ENCODE measurements at regions not wholly inside any gene's neighbourhood (a gene's known extent, or its start where the extent isn't known, plus 50 kb on each side); places are given as distances from the start of the nearest gene placed in this dataset.

DNA sequence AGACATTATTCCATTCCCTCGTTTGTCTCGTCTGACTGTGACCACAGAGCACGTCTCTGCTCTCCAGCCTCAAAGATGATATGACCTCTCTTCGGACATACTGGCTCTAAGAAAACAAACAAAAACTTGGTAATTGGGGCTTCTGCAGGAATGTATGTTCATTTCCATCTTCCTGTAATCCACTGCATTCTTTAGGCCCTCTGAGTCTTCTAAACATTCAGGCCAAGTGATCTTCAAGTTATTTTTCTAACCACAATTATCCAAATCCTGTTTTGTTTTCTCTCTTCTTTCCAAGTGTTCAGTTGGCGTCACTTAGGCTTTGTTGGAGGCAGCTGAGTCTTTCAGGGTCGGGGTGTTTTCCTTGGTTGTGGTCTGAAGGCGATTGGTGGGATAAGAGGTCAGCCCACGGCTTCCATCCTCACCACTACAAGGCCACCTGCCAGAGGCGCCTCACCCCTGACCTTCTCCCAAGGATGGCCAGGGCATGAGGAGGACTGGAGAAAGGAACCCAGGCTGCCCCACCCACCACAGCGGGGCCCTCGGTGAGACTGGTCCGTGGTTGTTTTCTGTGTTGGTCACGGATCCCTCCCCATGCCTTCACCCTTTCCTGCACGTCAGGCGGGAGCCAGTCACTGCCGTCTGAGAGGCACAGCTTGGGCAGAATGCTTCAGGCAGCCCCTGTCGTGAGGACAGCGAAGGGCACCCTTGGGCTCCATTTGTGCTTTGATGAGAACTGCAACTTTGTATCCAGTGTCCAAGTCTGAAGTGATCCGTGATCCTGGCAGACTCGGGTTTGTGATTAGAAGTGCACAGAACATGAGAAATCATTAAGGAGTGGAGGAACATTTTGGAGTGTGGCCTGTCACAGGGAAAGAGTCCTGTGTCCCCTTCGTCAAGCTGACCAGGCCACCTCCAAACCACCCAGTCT lies 88.6 kb upstream of the FHL2 start:
- TF ChIP-seq, protein P1, sequence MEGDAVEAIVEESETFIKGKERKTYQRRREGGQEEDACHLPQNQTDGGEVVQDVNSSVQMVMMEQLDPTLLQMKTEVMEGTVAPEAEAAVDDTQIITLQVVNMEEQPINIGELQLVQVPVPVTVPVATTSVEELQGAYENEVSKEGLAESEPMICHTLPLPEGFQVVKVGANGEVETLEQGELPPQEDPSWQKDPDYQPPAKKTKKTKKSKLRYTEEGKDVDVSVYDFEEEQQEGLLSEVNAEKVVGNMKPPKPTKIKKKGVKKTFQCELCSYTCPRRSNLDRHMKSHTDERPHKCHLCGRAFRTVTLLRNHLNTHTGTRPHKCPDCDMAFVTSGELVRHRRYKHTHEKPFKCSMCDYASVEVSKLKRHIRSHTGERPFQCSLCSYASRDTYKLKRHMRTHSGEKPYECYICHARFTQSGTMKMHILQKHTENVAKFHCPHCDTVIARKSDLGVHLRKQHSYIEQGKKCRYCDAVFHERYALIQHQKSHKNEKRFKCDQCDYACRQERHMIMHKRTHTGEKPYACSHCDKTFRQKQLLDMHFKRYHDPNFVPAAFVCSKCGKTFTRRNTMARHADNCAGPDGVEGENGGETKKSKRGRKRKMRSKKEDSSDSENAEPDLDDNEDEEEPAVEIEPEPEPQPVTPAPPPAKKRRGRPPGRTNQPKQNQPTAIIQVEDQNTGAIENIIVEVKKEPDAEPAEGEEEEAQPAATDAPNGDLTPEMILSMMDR (IDR thresholded peaks at IDR 0.05), result no peak
- no peak for TF ChIP-seq FOXJ3 (CRISPR knock-in tag; IDR thresholded peaks at IDR 0.05)
- TF ChIP-seq EP300 (IDR thresholded peaks at IDR 0.05; ENCODE audit: borderline replicate concordance in 1 of 2, low read depth in 1 of 2, low read length in 1 of 2), result no peak
- no peak for TF ChIP-seq EZH2phosphoT487 (IDR thresholded peaks at IDR 0.05; ENCODE audit: borderline replicate concordance, low read depth)
- no peak for TF ChIP-seq POLR2AphosphoS5 (IDR thresholded peaks at IDR 0.05; ENCODE audit: low read depth, low read length)
- no peak for TF ChIP-seq JUND (IDR thresholded peaks at IDR 0.05)

Measured in SK-N-SH (cell line).